GM12875 (cell line): ENCODE measurements at regions not wholly inside any gene's neighbourhood (a gene's known extent, or its start where the extent isn't known, plus 50 kb on each side); places are given as distances from the start of the nearest gene placed in this dataset.

Experiments
- H3K4me3 ChIP-seq: one replicate; pipeline ENCODE4 v1.5.1; 2011; ENCODE audit warnings: low read depth, low read length, control low read depth
- CTCF ChIP-seq: IDR thresholded peaks from 2 replicates; pipeline ENCODE4 v1.5.1; 2011; ENCODE audit warnings: low read depth, mild to moderate bottlenecking, control low read depth, inconsistent platforms, low read length, moderate library complexity, borderline replicate concordance; ENCODE audit not compliant: insufficient read depth

- H3K4me3 ChIP-seq = no peak overlapping the region
- TF ChIP-seq CTCF = no peak
Measured at GRCh38 chr14:82060219-82060618, 526.6 kb upstream of the SEL1L start.

- TF ChIP-seq CTCF = no peak
- H3K4me3 ChIP-seq = no peak overlapping the region
Measured at GRCh38 chr14:82067221-82067875, 533.7 kb upstream of the SEL1L start.

GRCh38 chr14:82070040-82070439, 536.4 kb upstream of the SEL1L start:
- H3K4me3 ChIP-seq = no peak overlapping the region
- TF ChIP-seq CTCF = no peak

GRCh38 chr14:82070753-82071152, 537.1 kb upstream of the SEL1L start:
- H3K4me3 ChIP-seq = no peak overlapping the region
- no peak for TF ChIP-seq CTCF

- no peak for TF ChIP-seq CTCF
- H3K4me3 ChIP-seq = no peak overlapping the region
Measured at GRCh38 chr14:82073547-82073946, 539.9 kb upstream of the SEL1L start.

- no peak for TF ChIP-seq CTCF
- H3K4me3 ChIP-seq = no peak overlapping the region
Measured at GRCh38 chr14:82075566-82075965, 541.9 kb upstream of the SEL1L start.

GRCh38 chr14:82079553-82079952, 545.9 kb upstream of the SEL1L start:
- no peak overlapping the region for H3K4me3 ChIP-seq
- no peak for TF ChIP-seq CTCF
